ENCODE measurements at regions not wholly inside any gene's neighbourhood (a gene's known extent, or its start where the extent isn't known, plus 50 kb on each side); places are given as distances from the start of the nearest gene placed in this dataset.

- peak; percentile 36 for DNase-seq (ENCODE audit: low spot score)
- intact Hi-C loops (cut with DNase I), result no loop called here
Observed at GRCh38 chr20:63129376-63129965, 86.5 kb downstream of the YTHDF1 start.

- peak; percentile 72 for DNase-seq (ENCODE audit: low spot score)
- intact Hi-C loops (cut with DNase I), result no loop called here
Observed at GRCh38 chr20:63128956-63129355, 87.0 kb downstream of the YTHDF1 start.

GRCh38 chr20:63128367-63128766 is 87.6 kb downstream of the YTHDF1 start:
- DNase-seq (ENCODE audit: low spot score), result peak; percentile 77
- intact Hi-C loops (cut with DNase I), result no loop called here

- intact Hi-C loops (cut with DNase I), result no loop called here
- DNase-seq (ENCODE audit: low spot score), result peak; percentile 42
Observed at GRCh38 chr20:63127700-63128364, 88.1 kb downstream of the YTHDF1 start.

GRCh38 chr20:63126876-63127699 is 88.8 kb downstream of the YTHDF1 start:
- intact Hi-C loops (cut with DNase I), result no loop called here
- DNase-seq (ENCODE audit: low spot score), result peak; percentile 68

- DNase-seq (ENCODE audit: low spot score), result peak; percentile 38
- intact Hi-C loops (cut with DNase I), result no loop called here
Observed at GRCh38 chr20:63125838-63126601, 89.9 kb downstream of the YTHDF1 start.

- DNase-seq (ENCODE audit: low spot score), result no peak
- intact Hi-C loops (cut with DNase I), result no loop called here
Observed at GRCh38 chr20:63125581-63125837, 90.4 kb downstream of the YTHDF1 start.

GRCh38 chr20:63124782-63125580 is 91.0 kb downstream of the YTHDF1 start:
- intact Hi-C loops (cut with DNase I), result no loop called here
- peak; percentile 68 for DNase-seq (ENCODE audit: low spot score)

GRCh38 chr20:63124092-63124781 is 91.7 kb downstream of the YTHDF1 start:
- intact Hi-C loops (cut with DNase I), result no loop called here
- DNase-seq (ENCODE audit: low spot score), result peak; percentile 51

- intact Hi-C loops (cut with DNase I), result no loop called here
- DNase-seq (ENCODE audit: low spot score), result peak; percentile 57
Observed at GRCh38 chr20:63123331-63123741, 92.6 kb downstream of the YTHDF1 start.

GRCh38 chr20:63122626-63123025 is 93.3 kb downstream of the YTHDF1 start:
- intact Hi-C loops (cut with DNase I), result no loop called here
- peak; percentile 54 for DNase-seq (ENCODE audit: low spot score)

- intact Hi-C loops (cut with DNase I), result no loop called here
- peak; percentile 71 for DNase-seq (ENCODE audit: low spot score)
Observed at GRCh38 chr20:63121749-63122405, 94.1 kb downstream of the YTHDF1 start.

- intact Hi-C loops (cut with DNase I), result no loop called here
- peak; percentile 75 for DNase-seq (ENCODE audit: low spot score)
Observed at GRCh38 chr20:63121246-63121645, 94.7 kb downstream of the YTHDF1 start.

GRCh38 chr20:63120808-63121090 is 95.2 kb downstream of the YTHDF1 start:
- intact Hi-C loops (cut with DNase I), result no loop called here
- DNase-seq (ENCODE audit: low spot score), result peak; percentile 64

GRCh38 chr20:63119963-63120807 is 95.7 kb downstream of the YTHDF1 start:
- DNase-seq (ENCODE audit: low spot score), result peak; percentile 67
- intact Hi-C loops (cut with DNase I), result loop anchor here in 1 of 2 donors (2.0 kb wide), 1 partner anchor 471 kb away; no protein-coding TSS in a partner anchor

- intact Hi-C loops (cut with DNase I), result loop anchor here in 1 of 2 donors (2.0 kb wide), 1 partner anchor 471 kb away; no protein-coding TSS in a partner anchor
- DNase-seq (ENCODE audit: low spot score), result peak; percentile 75
Observed at GRCh38 chr20:63119121-63119962, 96.6 kb downstream of the YTHDF1 start.

Measured in posterior vena cava (tissue), 2 donors.